ENCODE measurements at regions not wholly inside any gene's neighbourhood (a gene's known extent, or its start where the extent isn't known, plus 50 kb on each side); places are given as distances from the start of the nearest gene placed in this dataset.

- ChIA-PET CTCF (ENCODE audit: unreplicated experiment) (no interaction called here), POLR2A (interaction anchor here (0.6 to 1.0 kb wide), 2 partner anchors 9 to 79 kb away, joined by 3 to 5 read pairs; no protein-coding TSS in a partner anchor)
- H2AFZ ChIP-seq (ENCODE audit: low read length) = no peak overlapping the region
- TF ChIP-seq CTCF (conservative IDR thresholded peaks at IDR 0.05; ENCODE audit: low read length) = no peak
- no peak for TF ChIP-seq EZH2phosphoT487 (IDR thresholded peaks at IDR 0.05; ENCODE audit: borderline replicate concordance, low read depth, low read length)
- H3K9me2 ChIP-seq (ENCODE audit: insufficient read depth, low read length) = no peaks in the 10 kb centered on the region
- no peak overlapping the region for H3K4me2 ChIP-seq (ENCODE audit: low read length)
- no peak overlapping the region for H3K27ac ChIP-seq (ENCODE audit: low read depth, low read length, poor library complexity, severe bottlenecking)
- no peaks in the 10 kb centered on the region for H4K20me1 ChIP-seq (ENCODE audit: insufficient read depth, low read length)
- no peak for DNase-seq (ENCODE audit: low spot score)
- no peaks in the 10 kb centered on the region for H3K36me3 ChIP-seq (ENCODE audit: insufficient read depth, low read length)
- H3K9me3 ChIP-seq (ENCODE audit: low read length) = no peaks in the 10 kb centered on the region
- intact Hi-C loops (cut with micrococcal nuclease; ENCODE audit: unreplicated experiment) = no loop called here
- no TSS peak for BruUV-seq (replicated peaks)
- H3K4me1 ChIP-seq (ENCODE audit: insufficient read depth, low read length, poor library complexity, severe bottlenecking) = no peaks in the 10 kb centered on the region
- H3K4me3 ChIP-seq (ENCODE audit: low read depth, low read length, poor library complexity, severe bottlenecking) = no peak overlapping the region
- H3K79me2 ChIP-seq (ENCODE audit: insufficient read depth, low read depth, low read length) = no peaks in the 10 kb centered on the region
Measured at GRCh38 chr4:33606951-33607350, 2637.4 kb downstream of the ARAP2 start.

DNA sequence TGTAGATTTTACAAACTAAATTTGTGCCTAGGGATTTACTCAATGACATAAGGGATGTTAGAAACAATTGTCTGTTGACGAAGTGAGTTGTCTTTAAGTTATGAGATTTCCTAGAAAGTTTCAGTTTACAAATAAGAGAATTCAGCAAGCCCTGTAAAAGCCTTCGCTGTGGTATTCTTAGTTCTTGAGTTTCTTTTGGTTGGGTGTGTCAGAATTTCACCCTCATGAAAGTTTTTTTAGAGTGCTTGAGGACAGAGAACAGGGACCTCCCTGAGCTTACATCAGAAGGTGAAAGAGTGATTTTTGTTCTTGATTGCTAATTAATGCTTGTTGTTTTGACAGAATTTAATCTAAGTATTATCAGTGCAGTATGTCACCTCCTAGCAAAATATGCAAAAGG, 2628.2 kb downstream of the ARAP2 start:
- no peak overlapping the region for H3K4me3 ChIP-seq (ENCODE audit: low read depth, low read length, poor library complexity, severe bottlenecking)
- no peak overlapping the region for H3K4me2 ChIP-seq (ENCODE audit: low read length)
- H3K27ac ChIP-seq (ENCODE audit: low read depth, low read length, poor library complexity, severe bottlenecking) = no peak overlapping the region
- intact Hi-C loops (cut with micrococcal nuclease; ENCODE audit: unreplicated experiment) = no loop called here
- no peak for TF ChIP-seq CTCF (conservative IDR thresholded peaks at IDR 0.05; ENCODE audit: low read length)
- TF ChIP-seq EZH2phosphoT487 (IDR thresholded peaks at IDR 0.05; ENCODE audit: borderline replicate concordance, low read depth, low read length) = no peak
- ChIA-PET CTCF (ENCODE audit: unreplicated experiment) (no interaction called here), POLR2A (interaction anchor here (0.6 kb wide), 1 partner anchor 689 kb away, joined by 4 read pairs; no protein-coding TSS in a partner anchor)
- no peaks in the 10 kb centered on the region for H3K4me1 ChIP-seq (ENCODE audit: insufficient read depth, low read length, poor library complexity, severe bottlenecking)
- H3K9me2 ChIP-seq (ENCODE audit: insufficient read depth, low read length) = no peaks in the 10 kb centered on the region
- 0 out of 2 replicates have a peak, but pooled peaks cover 8% of the 10 kb centered on the region for H3K9me3 ChIP-seq (ENCODE audit: low read length)
- H2AFZ ChIP-seq (ENCODE audit: low read length) = no peak overlapping the region
- no peak for DNase-seq (ENCODE audit: low spot score)
- H3K79me2 ChIP-seq (ENCODE audit: insufficient read depth, low read depth, low read length) = no peaks in the 10 kb centered on the region
- H3K36me3 ChIP-seq (ENCODE audit: insufficient read depth, low read length) = no peaks in the 10 kb centered on the region
- H4K20me1 ChIP-seq (ENCODE audit: insufficient read depth, low read length) = no peaks in the 10 kb centered on the region
- BruUV-seq (replicated peaks) = no TSS peak

DNA sequence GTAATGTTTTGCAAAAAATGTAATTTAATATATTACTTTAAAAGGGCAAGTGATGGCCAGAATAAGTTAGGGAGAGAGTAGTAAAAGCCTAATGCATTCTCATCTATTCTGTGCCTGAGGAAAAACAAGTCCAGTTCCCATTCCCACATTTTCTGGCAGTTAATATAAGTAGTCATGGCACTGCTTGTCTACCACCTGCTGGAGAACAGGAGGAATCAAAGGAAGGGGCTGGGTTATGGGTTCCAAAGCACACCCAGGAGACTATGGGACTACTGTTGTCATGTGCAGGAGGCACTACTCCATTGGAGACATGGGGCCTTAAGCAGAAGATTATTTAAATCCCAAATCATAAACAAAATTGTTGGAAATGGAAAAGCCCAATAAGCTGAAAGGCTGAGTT, 2618.6 kb downstream of the ARAP2 start:
- no TSS peak for BruUV-seq (replicated peaks)
- CTCF ChIA-PET (ENCODE audit: unreplicated experiment) = no interaction called here
- TF ChIP-seq EZH2phosphoT487 (IDR thresholded peaks at IDR 0.05; ENCODE audit: borderline replicate concordance, low read depth, low read length) (no peak), CTCF (conservative IDR thresholded peaks at IDR 0.05; ENCODE audit: low read length) (no peak)
- H3K4me2 ChIP-seq (ENCODE audit: low read length) = no peak overlapping the region
- H2AFZ ChIP-seq (ENCODE audit: low read length) = no peak overlapping the region
- no peak for DNase-seq (ENCODE audit: low spot score)
- no peaks in the 10 kb centered on the region for H4K20me1 ChIP-seq (ENCODE audit: insufficient read depth, low read length)
- no peaks in the 10 kb centered on the region for H3K79me2 ChIP-seq (ENCODE audit: insufficient read depth, low read depth, low read length)
- POLR2A ChIA-PET = interaction anchor here (0.6 kb wide), 1 partner anchor 466 kb away, joined by 3 read pairs; no protein-coding TSS in a partner anchor
- H3K4me1 ChIP-seq (ENCODE audit: insufficient read depth, low read length, poor library complexity, severe bottlenecking) = no peaks in the 10 kb centered on the region
- no peak overlapping the region for H3K27ac ChIP-seq (ENCODE audit: low read depth, low read length, poor library complexity, severe bottlenecking)
- intact Hi-C loops (cut with micrococcal nuclease; ENCODE audit: unreplicated experiment) = no loop called here
- no peaks in the 10 kb centered on the region for H3K36me3 ChIP-seq (ENCODE audit: insufficient read depth, low read length)
- H3K9me2 ChIP-seq (ENCODE audit: insufficient read depth, low read length) = no peaks in the 10 kb centered on the region
- no peak overlapping the region for H3K4me3 ChIP-seq (ENCODE audit: low read depth, low read length, poor library complexity, severe bottlenecking)
- H3K9me3 ChIP-seq (ENCODE audit: low read length) = no peaks in the 10 kb centered on the region
